GM06990 (cell line): ENCODE measurements at regions not wholly inside any gene's neighbourhood (a gene's known extent, or its start where the extent isn't known, plus 50 kb on each side); places are given as distances from the start of the nearest gene placed in this dataset.
A peak's percentile ranks its signal among the peaks of the same experiment; 100 is the strongest.

Experiments
- DNase-seq: peaks from one replicate; pipeline ENCODE4 v3.0.0-alpha.2; 2011; ENCODE audit not compliant: insufficient read length; ENCODE audit errors: extremely low read depth
- H3K27me3 ChIP-seq: replicated peaks from 2 replicates; pipeline ENCODE4 v1.6.0; 2011; ENCODE audit warnings: low read length; ENCODE audit not compliant: control insufficient read depth, insufficient read depth
- H3K36me3 ChIP-seq: 2 replicates; pipeline ENCODE4 v1.5.1; 2011; ENCODE audit warnings: low read length; ENCODE audit not compliant: control insufficient read depth, insufficient read depth
- H3K4me3 ChIP-seq: replicated peaks from 2 replicates; pipeline ENCODE4 v1.5.1; 2011; ENCODE audit warnings: low read depth, mild to moderate bottlenecking, control low read depth, low read length
- TF ChIP-seq, protein P1 (sequence below): IDR thresholded peaks from 2 replicates; pipeline ENCODE4 v1.5.1; 2011; ENCODE audit warnings: low read length, control low read depth, mild to moderate bottlenecking, inconsistent platforms; ENCODE audit not compliant: insufficient read depth, poor library complexity, severe bottlenecking

- H3K4me3 ChIP-seq, result no peak overlapping the region
- H3K36me3 ChIP-seq, result no peaks in the 10 kb centered on the region
- TF ChIP-seq, protein P1, sequence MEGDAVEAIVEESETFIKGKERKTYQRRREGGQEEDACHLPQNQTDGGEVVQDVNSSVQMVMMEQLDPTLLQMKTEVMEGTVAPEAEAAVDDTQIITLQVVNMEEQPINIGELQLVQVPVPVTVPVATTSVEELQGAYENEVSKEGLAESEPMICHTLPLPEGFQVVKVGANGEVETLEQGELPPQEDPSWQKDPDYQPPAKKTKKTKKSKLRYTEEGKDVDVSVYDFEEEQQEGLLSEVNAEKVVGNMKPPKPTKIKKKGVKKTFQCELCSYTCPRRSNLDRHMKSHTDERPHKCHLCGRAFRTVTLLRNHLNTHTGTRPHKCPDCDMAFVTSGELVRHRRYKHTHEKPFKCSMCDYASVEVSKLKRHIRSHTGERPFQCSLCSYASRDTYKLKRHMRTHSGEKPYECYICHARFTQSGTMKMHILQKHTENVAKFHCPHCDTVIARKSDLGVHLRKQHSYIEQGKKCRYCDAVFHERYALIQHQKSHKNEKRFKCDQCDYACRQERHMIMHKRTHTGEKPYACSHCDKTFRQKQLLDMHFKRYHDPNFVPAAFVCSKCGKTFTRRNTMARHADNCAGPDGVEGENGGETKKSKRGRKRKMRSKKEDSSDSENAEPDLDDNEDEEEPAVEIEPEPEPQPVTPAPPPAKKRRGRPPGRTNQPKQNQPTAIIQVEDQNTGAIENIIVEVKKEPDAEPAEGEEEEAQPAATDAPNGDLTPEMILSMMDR, result no peak
- H3K27me3 ChIP-seq, result no peaks in the 10 kb centered on the region
- no peak for DNase-seq
These were observed 164.5 kb upstream of the MC4R start for GRCh38 chr18:60537074-60537473.

GRCh38 chr18:60538891-60539290, 166.3 kb upstream of the MC4R start:
- DNase-seq, result no peak
- TF ChIP-seq, protein P1, result no peak
- Histone ChIP-seq H3K4me3 (no peak overlapping the region), H3K36me3 (no peaks in the 10 kb centered on the region), H3K27me3 (no peaks in the 10 kb centered on the region)

GRCh38 chr18:60541661-60542060, 169.1 kb upstream of the MC4R start:
- DNase-seq, result no peak
- TF ChIP-seq, protein P1, result no peak
- H3K4me3 ChIP-seq, result no peak overlapping the region

DNA sequence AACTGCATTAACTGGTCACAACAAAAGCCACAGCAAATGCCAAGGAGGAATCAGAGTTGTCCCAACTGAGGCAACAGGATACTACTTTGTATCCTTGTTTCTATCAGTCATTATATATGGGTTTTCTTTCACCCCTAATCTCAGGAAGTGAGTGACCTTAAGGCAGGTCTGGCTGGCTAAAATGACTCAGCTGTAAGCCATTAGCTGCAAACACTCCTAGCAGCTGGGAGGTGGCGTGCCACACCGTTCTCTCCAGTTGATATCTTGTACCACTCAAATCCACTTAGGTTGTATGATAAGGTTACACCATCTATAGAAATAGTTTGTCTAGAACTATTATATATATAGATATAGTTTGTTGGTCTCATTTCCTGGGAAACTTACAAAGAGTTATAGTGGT, 171.1 kb upstream of the MC4R start:
- Histone ChIP-seq H3K4me3 (no peak overlapping the region), H3K36me3 (no peaks in the 10 kb centered on the region), H3K27me3 (no peaks in the 10 kb centered on the region)
- TF ChIP-seq, protein P1, result no peak
- DNase-seq, result no peak

More at GRCh38 chr18:60541661-60542060, 169.1 kb upstream of the MC4R start:
- Histone ChIP-seq H3K36me3 (no peaks in the 10 kb centered on the region), H3K27me3 (no peaks in the 10 kb centered on the region)

GRCh38 chr18:60549338-60549960, 176.9 kb upstream of the MC4R start:
- DNase-seq, result peak; percentile 18
- TF ChIP-seq, protein P1, result peak; percentile 74

GRCh38 chr18:60552948-60553347, 180.4 kb upstream of the MC4R start:
- Histone ChIP-seq H3K36me3 (no peaks in the 10 kb centered on the region), H3K27me3 (no peaks in the 10 kb centered on the region), H3K4me3 (no peak overlapping the region)
- no peak for DNase-seq
- TF ChIP-seq, protein P1, result no peak

More at GRCh38 chr18:60549338-60549960, 176.9 kb upstream of the MC4R start:
- Histone ChIP-seq H3K27me3 (no peaks in the 10 kb centered on the region), H3K4me3 (no peak overlapping the region), H3K36me3 (no peaks in the 10 kb centered on the region)
